CMK (cell line): ENCODE measurements at regions not wholly inside any gene's neighbourhood (a gene's known extent, or its start where the extent isn't known, plus 50 kb on each side); places are given as distances from the start of the nearest gene placed in this dataset.
"Not testable (repeated sequence)": the region's sequence is repeated elsewhere in the genome, so short reads cannot be mapped to it uniquely, and the experiment has no call there.

Experiments used
- DNase-seq: peaks from one replicate; pipeline ENCODE4 v3.0.0-alpha.2; 2010; ENCODE audit warnings: low read depth

DNA sequence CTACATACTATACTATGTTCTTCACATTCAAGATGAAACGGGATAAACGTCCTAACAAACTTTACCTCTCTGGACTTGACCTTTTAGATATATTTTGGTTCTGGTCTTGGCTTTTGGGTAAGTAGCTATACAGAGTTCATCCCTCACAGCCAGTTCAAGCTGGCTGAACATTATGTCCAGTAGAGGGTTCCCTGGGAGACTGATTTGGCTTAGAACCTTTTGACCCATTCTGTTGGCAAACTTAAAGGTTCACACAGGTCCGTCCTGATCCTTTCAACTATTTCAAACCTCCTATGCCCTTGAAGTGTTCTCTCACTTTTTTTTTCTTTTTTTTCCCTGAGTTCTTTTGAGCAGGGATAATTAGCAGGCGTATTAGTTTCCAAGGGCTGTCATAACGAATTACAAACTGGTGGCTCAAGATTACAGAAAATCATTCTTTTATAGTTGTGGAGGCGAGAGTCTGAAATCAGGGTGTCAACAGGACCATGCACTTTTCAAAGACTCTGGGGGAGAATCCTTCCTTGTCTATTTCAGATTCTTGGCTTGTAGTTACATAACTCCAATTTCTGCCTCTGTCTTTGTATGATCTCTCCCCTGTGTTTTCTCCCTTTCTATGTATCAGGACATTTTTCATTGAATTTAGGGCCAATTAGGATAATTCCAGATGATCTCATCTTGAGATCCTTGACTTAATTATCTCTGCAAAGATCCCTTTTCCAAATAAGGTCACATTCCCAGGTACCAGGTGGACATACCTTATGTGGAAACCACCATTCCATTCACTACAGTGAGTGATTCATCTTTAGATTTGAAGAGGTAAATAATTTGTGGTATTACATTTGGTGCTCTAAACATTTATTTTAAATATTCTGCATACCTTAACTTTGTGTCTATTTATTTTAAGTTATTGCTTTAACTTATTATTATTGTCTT, 257.4 kb upstream of the USP25 start:
- no peak for DNase-seq

DNA sequence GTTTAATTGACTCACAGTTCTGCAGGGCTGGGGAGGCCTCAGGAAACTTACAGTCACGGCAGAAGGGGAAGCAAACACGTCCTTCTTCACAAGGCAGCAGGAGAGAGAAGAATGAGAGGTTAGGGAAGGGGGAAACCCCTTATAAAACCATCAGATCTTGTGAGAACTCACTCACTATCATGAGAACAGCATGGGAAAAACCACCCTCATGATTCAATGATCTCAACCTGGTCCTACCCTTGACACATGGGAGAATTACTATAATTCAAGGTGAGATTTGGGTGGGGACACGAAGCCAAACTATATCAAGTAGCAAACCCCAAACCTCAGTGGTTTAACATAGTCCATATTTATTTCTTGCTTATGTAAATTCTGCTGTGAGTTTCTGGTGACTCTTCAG, 252.0 kb upstream of the USP25 start:
- not testable (repeated sequence) for DNase-seq

DNA sequence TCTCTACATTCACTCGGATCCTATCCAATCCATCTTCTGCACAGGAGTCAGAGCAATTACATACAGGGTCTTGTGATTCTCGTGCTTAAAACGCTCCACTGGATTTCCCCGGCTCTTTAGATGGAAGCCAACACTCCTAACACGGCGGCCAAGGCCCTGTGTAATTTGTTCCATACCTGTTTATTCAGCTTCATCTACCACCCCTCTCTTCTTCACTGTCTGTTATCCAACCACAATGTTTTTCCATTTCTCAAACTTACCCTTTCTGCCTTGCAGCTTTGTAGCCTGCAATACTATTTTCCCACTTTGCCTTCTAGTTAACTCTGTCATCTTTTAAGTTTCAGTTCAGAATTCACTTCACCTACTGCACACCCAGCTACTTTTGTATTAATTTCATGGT, 249.6 kb upstream of the USP25 start:
- DNase-seq = no peak

DNA sequence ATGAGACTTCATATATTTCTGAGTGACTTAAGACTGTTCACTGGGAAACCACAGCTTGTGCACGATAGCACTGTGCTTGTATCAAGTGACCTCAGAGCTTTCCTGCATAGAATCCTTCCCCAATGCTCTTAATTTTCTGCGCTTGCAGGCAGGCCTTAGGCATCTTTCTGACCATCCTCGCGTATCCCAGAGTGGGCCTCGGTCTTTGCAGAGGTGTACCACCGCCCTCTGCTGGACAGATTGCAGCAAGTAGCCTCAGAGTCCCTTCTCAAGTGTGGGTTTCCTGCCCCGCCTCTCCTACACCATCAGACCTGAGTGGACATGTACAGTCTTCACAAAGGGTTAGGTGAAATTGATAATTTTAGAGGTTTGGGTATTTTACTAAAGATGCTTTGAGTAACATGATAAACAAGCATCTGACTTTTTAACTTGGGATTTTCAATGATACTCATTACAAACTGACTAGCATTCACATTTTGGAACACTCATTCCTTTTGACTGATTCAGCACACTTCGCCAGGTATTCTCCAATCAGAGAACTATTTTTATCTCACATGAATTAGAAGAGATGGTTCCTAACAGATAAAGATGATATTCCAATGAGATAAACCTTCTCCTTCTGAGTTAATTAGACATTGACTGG, 246.5 kb upstream of the USP25 start:
- DNase-seq = peak; percentile 87

DNA sequence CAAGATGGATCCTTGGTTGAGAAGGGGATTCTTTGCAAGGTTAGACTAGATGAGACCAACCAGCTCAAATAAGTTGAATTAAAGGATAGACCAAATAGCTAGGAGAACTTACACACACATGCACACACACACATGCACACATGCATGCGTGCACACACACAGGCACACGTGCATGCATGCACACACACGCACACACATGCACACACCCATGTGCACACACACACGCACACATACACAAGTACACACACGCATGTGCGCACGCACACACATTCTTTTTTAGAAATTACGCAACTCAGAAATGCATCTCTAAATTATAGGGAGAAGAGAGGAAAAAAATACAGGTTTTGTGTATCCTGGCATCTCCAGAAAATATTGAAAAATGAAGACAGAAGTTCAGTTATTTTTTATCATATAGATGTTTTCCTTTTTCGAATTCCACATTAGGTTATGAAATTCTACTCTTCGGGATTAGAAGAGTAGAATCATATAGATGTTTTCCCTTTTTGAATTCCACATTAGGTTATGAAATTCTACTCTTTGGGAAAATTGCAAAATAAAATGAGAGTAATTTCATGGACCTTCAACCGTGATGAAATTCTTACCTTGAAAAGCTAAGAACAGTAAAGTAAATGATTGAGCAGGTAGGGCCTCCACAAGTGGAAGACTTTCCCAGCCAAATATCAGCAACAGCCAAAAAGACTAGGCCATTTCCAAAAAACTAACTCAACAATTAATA, 243.2 kb upstream of the USP25 start:
- DNase-seq = no peak

DNA sequence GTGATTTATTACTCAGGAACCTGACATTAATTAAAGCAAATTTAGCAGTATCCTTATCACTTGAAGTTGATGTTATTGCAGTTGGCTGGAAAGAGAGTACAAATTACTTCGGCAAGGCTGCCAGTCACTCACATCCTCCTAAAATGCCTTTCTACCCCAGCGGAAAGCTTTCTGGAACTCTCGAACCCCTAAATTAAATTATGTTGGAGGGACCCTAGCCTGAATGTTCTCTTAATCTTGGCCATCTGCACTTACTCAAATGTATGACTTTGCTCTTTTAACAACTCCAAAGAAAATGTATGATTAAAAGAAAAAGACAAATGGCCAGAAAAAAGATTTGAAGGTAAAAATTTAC, 242.6 kb upstream of the USP25 start:
- no peak for DNase-seq

DNA sequence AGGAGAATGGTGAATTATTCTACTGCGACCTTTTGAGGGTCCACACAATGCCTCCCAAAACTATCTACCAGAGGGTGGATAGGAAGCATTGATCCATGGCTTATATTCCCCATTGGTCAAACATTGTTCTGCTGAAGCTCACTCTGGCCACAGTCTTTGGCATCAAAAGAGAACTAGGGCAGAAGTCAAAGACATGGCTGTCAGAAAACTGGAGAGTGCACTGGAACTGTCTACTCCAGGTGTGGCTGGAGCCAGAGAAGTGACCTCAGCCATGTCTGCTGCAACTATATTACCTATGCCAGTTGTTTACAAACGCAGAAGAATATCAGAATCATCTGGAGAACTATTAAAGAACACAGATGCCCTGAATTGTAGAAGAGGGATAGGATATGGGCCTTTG, 238.7 kb upstream of the USP25 start:
- no peak for DNase-seq

DNA sequence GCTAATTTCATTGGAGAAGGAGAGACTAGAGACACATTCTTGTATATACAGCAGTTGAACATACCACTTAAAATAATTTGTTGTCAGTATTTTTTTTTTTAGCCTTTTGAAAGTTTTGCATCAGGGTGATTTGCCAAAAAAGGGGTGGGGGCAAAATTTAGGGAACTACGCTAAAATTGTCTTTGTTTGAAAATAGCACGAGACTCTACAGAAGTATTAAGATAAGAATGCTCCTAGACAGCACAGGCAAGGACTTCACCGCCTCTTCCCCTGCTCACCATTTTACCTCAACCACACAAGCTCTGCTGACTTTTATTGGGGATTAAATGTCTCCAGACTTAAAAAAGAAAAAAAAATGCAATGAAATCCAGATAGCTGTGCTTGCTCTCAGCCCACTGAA, 236.1 kb upstream of the USP25 start:
- no peak for DNase-seq

DNA sequence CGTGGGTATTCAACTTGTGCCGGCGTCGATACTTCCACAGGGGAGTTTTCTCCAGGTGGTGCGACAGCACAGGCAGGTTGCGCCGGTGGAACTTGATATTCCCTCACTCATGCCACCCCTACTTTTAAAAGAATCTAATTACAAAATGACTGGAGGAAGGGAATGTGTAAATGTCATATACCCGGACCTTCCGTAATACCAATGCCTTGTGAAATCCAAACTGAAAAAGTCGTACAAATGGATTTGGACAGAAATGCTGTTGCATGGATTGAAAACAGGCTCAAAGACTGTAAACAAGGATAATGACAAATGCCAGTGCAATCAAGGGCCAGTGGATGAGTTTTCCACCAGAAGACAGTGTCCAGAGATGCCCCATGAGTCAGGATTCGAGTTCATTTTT, 235.3 kb upstream of the USP25 start:
- DNase-seq = no peak

DNA sequence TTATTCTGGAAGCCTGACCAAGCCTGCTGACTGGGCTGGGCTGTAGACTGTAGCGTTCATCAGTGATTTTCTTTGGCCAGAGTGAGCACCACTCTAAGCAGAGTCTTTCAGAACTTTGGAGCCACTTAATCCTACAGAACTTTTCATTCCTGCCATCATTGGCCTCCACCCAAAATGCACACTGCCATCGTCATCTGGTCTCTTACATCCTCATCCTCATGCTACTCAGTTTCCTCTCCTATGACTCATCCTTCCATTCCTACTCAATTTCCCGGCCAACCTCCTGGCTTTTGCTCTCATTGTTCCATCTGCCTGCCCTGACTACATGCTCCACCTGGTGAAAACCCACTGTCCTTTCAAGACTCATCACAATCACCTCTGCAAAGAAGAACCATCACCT, 233.8 kb upstream of the USP25 start:
- DNase-seq = no peak

DNA sequence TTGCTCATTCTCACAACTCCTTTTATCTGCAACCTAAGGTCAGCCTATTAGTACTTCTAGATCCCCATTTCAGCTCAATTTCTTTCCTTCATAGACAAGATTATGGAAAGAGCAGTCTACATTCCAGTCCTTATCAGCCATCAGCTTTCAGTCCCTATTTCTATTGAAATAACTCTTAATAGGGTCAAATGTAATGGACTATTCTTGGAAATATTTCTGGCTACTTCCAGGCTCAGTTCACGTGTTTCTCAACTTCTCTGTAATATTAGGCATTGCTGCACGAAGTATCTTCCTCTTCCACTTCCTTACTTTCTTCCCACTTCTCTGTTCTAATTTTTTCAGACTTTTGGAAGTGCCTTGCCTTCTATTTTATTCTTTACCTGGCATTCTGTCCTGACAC, 232.9 kb upstream of the USP25 start:
- no peak for DNase-seq

DNA sequence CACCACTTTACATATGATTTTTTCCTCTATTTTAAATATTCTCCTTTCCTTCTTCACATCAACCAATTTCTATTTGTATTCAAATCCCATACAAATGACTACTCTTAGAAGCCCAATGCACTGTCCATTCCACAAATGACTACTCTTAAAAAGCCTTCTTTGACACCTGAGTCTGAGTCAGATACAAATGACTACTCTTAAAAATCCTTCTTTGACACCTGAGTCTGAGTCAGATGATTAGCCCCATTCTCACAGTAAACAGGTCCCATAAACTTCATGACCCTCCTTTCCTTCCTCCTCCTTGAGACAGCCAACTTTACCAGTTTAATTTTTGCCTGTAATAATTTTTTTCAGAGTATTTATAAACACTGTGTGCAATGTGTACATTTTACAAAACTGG, 231.3 kb upstream of the USP25 start:
- no peak for DNase-seq

DNA sequence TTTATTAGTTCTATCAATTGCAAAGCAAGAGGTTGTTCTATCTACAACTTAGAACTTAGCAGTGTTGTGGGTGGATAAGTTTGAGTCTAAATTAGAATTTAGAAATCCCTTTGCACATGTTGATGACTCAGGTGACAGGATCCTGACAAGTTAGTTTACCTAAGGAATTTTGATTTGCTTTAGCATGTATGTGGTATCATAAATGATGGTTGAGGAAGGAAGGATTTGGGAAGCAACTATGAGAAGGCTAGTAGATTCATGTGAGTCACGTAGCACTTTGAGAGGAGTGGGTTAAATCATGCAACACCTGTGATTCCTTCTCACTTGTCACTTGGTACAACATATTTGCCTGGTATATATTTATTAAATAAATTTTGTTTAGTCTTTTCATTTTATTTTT, 223.7 kb upstream of the USP25 start:
- DNase-seq = no peak

DNA sequence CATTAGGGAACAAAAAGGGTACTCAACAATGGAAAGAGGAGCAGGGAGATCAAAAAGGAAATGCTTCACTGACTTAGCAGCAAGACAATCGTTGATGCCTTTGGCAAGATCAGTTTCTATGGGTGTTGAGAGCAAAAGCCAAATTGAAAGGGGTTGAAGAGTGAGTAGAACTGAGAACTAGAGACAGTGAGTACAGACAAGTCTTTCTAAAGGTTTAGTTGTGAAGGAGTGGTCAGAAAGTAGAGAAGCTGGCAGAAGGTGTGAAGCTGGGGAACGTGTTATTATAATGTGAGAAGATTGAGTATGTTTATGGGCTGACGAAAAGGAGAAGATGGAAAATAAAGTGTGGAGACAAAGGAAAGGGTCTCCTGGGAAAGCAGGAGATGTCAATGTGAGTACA, 221.2 kb upstream of the USP25 start:
- no peak for DNase-seq

DNA sequence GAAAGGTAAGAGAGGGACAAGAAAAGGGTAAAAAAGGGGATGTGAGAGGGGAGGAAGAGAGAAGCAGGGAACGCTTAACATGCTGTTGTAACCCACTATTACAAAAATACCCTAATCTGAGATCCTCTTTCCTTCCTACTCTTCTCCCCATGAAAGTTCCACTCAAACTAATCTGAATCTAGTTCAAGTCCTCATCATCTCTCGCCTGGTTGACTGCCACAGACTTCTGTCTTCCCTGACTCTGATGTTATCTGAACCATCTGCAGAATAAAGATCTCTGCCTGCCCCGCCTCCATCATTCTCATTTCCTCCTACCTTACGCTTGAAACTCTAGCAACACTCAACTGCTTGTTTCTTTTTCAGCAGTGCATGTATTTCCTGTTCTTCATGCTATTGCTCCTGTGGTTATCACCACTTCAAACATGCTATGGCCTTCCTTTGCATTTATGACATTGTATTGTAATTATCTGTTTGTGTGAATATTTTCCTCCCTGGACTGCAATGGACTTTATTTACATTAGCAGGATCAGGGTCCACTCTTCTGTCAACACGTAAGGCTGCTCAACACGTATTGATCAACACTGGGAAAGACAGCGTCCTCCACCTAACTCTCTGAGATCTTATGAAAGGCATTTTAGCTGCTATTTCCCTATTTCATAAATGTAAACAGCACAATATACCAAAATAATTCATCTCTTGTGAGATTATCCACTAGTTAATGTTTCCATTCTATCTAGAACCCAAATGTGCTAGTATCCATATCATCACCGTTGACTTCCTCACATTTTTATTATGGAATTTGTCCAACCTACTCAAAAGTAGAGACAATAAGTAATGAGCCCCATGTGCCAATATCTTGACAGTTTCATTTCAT, 215.5 kb upstream of the USP25 start:
- DNase-seq = no peak

DNA sequence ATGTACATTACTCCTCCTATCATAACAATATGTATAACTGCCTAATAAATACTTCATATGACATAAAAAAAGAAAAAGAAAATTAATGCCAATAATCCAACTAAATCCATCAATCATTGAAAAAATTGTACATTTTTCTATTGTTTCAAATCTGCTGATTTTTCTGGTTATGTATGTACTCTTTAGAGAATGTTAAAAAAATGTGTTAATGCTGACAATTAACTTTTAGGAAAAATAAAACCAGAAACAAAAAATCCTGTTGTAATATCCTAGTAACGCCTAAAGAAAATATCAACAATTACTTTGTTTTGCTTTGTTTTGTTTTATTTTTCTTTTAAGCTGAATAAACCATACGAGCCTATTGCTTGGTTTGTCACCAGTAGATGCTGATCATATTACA, 213.9 kb upstream of the USP25 start:
- no peak for DNase-seq

DNA sequence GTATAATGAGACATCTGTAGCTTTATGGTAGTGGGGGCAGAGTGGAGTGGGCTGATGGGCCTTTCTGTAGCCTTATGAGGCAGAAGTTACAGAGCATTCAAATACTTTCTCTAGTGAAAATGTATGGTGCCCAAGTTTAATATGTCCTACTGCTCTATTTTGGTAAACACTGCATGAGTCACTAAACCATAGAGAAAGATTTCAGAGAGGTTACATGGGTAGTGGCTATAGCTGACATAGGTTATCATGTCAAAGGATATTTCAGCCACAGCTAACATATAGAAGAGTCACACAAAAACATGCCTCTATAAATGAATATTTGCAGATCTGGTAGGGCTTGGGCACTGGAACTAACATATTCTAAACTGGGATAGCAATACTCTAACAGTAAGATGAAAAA, 212.4 kb upstream of the USP25 start:
- DNase-seq = no peak

DNA sequence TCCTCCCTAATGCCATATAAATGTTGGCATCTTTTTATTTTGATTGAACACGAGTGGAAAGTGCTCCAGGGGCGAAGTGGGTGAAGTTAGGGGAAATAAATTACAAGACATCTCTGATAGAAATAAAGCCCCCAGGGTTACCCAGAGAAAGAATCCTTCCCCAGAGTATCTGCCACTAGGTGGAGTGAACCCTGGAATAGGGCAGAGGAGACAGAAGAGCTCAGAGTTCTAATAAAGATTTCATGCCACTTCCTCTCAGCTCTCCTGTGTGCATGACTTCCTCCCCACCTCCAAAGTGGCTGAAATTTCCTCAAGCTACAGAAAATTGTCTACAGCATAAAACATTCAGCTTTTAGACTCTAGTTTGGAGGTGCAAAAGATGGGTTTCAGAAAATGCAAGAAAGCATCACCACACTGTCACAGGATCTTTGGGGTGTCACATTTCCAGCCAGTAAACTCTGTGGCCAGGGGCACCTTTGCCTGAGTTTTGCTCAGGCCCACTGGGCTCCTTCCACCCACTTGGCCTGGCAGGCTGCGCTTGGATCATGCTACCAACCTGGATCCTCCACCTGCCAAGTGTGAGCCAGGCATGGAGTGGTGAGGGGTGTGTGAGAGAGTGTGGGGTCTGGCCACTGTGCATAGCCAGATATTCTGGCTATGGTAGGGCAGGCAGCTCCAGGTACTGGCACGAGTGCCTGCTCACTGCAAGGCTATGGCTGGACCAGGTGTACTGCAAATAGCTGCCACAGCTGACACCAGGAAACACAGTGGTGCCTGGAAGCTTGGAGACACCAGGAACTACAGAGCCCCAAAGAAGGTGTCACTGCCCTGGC, 208.8 kb upstream of the USP25 start:
- DNase-seq = no peak

DNA sequence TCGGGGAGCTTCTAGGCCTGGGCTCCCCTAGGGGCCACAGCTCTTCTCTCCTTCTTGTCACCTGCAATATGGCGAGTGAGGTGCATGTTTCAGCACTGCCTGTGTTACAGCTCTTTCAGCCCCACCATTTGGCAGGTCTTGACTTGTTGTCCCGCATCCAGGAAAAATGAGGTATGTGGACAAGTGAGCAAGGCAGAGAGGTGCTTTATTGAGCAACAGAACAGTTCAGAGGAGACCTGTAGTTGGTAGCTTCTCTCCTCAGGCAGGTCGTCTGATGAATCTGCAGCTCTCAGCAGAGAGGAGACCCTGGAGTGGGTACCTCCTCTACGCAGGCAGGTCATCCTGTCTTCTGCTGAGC, 208.2 kb upstream of the USP25 start:
- no peak for DNase-seq

DNA sequence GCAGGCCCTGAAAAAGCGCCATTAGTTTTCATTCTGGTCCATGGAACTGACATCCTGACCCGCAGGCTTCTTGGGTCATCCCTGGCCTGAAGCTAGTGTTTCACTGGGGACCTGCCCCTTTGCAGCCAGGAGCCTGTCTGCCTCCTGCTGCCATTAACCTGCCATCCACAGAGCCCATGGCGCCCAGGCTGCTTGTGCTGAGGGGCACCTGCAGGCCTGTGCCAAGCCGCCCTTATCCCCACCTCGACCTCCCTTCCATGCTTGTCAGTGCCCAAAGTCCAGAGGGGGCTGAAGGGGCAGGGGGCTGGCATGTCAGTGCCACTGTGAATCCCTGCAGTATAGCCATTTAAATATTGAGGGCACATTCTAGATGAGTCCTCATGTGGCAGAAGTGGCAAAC, 207.6 kb upstream of the USP25 start:
- no peak for DNase-seq

DNA sequence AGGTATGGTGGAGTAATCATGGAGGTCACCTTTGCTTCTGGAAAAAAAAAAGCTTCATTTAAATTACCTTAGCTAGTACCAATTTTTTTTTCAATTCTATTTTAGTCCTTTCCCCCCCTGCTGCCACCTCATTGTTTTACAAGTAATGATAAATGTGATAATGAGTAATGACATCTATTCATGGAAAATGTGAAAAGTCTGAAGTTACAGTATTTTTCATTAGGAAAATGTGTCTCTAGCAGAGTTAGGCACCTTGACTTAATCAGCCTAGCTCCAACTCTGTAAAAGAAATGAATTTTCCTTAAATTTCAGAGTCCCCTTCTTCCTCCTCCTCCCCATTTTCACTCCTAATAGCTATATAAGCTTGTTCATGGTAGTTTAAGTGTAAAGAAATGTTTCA, 204.9 kb upstream of the USP25 start:
- no peak for DNase-seq
